ENCODE measurements at regions not wholly inside any gene's neighbourhood (a gene's known extent, or its start where the extent isn't known, plus 50 kb on each side); places are given as distances from the start of the nearest gene placed in this dataset.

DNA sequence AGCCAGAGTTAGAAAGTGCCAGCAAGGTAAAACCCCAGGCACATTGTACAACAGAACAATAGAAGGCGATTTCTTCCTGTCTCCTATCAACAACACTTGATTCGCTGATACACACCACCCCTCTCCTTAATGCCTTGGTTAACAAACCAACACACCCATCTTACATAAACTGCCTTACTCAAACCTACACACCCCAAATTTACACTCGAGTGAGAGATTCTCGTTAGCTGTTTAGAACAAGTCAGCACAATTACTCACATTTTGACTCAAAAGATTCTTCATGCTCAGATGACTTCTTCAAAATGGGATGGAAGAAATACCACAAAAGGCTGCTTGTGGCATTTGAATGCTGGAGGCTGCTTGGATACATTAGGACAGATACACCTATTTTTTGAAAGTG, 80.0 kb upstream of the FOXQ1 start:
- Histone ChIP-seq H3K9me3 (ENCODE audit: control insufficient read depth, insufficient read depth, low read depth, low read length) (no peaks in the 10 kb centered on the region), H3K4me3 (ENCODE audit: low read depth, low read length) (no peak overlapping the region), H3K4me1 (ENCODE audit: control insufficient read depth, insufficient read depth, low read length) (no peaks in the 10 kb centered on the region), H3K36me3 (ENCODE audit: control insufficient read depth in 2 of 2, insufficient read depth in 1 of 2, low read length in 2 of 2) (no peaks in the 10 kb centered on the region), H3K27ac (ENCODE audit: extremely low read depth, low read depth, low read length) (no peak overlapping the region)
- POLR2A ChIA-PET = no interaction called here
- TF ChIP-seq ZNF76 (tag by site-specific recombination; IDR thresholded peaks at IDR 0.05; ENCODE audit: borderline replicate concordance, low read depth) (no peak), ZNF555 (tag by site-specific recombination; conservative IDR thresholded peaks at IDR 0.05) (no peak), GLI4 (tag by site-specific recombination; IDR thresholded peaks at IDR 0.05) (no peak)
- TF ChIP-seq, protein P1, sequence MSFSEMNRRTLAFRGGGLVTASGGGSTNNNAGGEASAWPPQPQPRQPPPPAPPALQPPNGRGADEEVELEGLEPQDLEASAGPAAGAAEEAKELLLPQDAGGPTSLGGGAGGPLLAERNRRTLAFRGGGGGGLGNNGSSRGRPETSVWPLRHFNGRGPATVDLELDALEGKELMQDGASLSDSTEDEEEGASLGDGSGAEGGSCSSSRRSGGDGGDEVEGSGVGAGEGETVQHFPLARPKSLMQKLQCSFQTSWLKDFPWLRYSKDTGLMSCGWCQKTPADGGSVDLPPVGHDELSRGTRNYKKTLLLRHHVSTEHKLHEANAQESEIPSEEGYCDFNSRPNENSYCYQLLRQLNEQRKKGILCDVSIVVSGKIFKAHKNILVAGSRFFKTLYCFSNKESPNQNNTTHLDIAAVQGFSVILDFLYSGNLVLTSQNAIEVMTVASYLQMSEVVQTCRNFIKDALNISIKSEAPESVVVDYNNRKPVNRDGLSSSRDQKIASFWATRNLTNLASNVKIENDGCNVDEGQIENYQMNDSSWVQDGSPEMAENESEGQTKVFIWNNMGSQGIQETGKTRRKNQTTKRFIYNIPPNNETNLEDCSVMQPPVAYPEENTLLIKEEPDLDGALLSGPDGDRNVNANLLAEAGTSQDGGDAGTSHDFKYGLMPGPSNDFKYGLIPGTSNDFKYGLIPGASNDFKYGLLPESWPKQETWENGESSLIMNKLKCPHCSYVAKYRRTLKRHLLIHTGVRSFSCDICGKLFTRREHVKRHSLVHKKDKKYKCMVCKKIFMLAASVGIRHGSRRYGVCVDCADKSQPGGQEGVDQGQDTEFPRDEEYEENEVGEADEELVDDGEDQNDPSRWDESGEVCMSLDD (tag by site-specific recombination; IDR thresholded peaks at IDR 0.05) = no peak
- CTCF ChIA-PET = no interaction called here

DNA sequence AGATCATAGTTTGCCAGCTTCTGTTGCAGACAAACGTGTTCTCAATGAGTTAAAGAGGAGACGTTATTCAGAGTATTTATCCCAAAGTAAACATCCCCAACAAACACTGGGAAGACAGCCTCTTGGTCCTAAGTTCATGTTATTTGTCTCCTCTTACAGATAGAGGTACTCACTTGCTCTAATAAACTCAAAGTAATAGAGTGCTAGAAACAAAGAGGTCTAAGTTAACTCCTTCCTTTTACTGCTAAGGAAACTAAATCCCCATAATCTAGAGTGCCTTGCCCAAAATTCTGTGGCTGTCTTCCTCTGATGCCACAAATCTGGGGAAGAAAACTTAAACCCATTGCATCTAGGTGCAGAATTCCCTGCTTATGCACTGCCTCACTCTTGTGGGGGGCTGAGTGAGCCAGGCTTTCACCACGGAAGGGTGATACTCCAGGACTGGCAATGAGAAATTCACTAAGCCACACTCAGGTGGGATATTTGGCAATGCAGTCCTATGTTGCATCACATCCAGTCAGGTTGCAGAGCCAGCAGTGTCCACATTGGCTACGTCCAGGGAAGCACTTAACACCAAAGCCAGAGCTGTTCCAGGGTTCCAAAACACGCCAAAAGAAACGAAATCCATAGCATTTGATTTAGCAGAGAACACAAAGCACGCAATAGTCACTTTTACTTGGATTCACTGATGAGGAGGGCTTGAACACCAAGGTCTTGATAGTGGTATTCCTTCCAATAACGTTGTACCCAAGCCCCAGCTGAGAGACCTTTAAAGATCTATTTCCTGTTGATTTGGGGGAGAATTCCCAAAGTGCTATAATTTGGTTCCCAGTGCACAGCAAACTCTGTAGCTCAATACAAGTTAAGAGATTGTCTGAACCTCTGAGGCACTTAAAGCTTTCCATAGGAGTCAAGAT, 81.0 kb upstream of the FOXQ1 start:
- Histone ChIP-seq H3K36me3 (ENCODE audit: control insufficient read depth in 2 of 2, insufficient read depth in 1 of 2, low read length in 2 of 2) (no peaks in the 10 kb centered on the region), H3K4me3 (ENCODE audit: low read depth, low read length) (no peak overlapping the region), H3K27ac (ENCODE audit: extremely low read depth, low read depth, low read length) (no peak overlapping the region), H3K4me1 (ENCODE audit: control insufficient read depth, insufficient read depth, low read length) (no peaks in the 10 kb centered on the region), H3K9me3 (ENCODE audit: control insufficient read depth, insufficient read depth, low read depth, low read length) (no peaks in the 10 kb centered on the region)
- ChIA-PET POLR2A (no interaction called here), CTCF (no interaction called here)
- TF ChIP-seq, protein P2, sequence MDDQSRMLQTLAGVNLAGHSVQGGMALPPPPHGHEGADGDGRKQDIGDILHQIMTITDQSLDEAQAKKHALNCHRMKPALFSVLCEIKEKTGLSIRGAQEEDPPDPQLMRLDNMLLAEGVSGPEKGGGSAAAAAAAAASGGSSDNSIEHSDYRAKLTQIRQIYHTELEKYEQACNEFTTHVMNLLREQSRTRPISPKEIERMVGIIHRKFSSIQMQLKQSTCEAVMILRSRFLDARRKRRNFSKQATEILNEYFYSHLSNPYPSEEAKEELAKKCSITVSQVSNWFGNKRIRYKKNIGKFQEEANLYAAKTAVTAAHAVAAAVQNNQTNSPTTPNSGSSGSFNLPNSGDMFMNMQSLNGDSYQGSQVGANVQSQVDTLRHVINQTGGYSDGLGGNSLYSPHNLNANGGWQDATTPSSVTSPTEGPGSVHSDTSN (CRISPR knock-in tag; IDR thresholded peaks at IDR 0.05) = no peak
- TF ChIP-seq SETDB1 (IDR thresholded peaks at IDR 0.05; ENCODE audit: insufficient read length, low read length) (no peak), HOXD13 (CRISPR knock-in tag; IDR thresholded peaks at IDR 0.05; ENCODE audit: borderline replicate concordance) (peak; percentile 95), ZNF664 (tag by site-specific recombination; IDR thresholded peaks at IDR 0.05) (no peak)

DNA sequence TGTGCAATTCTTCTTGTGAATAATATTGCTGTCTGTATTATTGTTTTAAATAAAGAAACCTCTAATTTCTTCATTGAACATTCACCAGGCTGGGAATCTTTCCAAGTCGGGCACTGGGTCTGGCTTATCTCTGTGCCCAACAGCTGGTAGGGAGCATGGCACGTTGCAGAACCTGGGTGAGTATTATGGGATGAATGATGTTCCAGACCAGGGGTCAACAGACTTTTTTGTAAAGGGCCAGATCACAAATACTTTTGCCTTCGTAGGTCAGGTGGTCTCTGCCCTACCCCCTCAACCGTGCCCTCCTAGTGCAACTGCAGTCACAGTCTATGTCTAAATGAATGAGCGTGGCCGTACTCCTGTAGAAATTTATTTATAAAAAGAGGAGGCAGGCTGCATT, 81.6 kb upstream of the FOXQ1 start:
- Histone ChIP-seq H3K4me1 (ENCODE audit: control insufficient read depth, insufficient read depth, low read length) (no peaks in the 10 kb centered on the region), H3K36me3 (ENCODE audit: control insufficient read depth in 2 of 2, insufficient read depth in 1 of 2, low read length in 2 of 2) (no peaks in the 10 kb centered on the region), H3K27ac (ENCODE audit: extremely low read depth, low read depth, low read length) (no peak overlapping the region), H3K9me3 (ENCODE audit: control insufficient read depth, insufficient read depth, low read depth, low read length) (no peaks in the 10 kb centered on the region), H3K4me3 (ENCODE audit: low read depth, low read length) (no peak overlapping the region)
- no peak for TF ChIP-seq KLF1 (tag by site-specific recombination; IDR thresholded peaks at IDR 0.05)
- TF ChIP-seq KLF7 (tag by site-specific recombination; IDR thresholded peaks at IDR 0.05; ENCODE audit: borderline replicate concordance) = no peak
- no peak for TF ChIP-seq MYNN (tag by site-specific recombination; IDR thresholded peaks at IDR 0.05; ENCODE audit: borderline replicate concordance)
- ChIA-PET CTCF (no interaction called here), POLR2A (no interaction called here)

DNA sequence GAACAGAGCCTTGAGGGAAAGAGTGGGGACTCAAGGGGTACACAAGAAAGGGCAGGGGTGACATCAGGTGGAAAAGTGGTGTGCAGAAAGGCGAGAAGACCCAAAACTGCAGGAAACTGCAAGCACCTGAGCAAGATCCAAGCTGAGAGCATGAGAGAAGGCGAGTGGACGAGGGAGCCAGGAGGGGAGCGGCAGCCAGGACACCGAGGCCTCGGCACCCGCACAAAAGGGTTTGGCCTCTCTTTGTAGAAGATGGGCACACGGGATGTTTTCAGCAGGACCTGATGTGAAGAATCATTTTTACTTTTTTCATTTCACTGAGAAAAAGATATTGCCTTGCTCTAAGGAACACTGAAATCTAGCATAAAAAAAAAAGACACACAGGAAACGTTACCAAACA, 82.1 kb upstream of the FOXQ1 start:
- no peak overlapping the region for H3K4me3 ChIP-seq (ENCODE audit: low read depth, low read length)
- no peaks in the 10 kb centered on the region for H3K9me3 ChIP-seq (ENCODE audit: control insufficient read depth, insufficient read depth, low read depth, low read length)
- H3K36me3 ChIP-seq (ENCODE audit: control insufficient read depth in 2 of 2, insufficient read depth in 1 of 2, low read length in 2 of 2) = no peaks in the 10 kb centered on the region
- TF ChIP-seq ZSCAN16 (tag by site-specific recombination; IDR thresholded peaks at IDR 0.05) (no peak), GLI4 (tag by site-specific recombination; IDR thresholded peaks at IDR 0.05) (no peak), ZNF37A (tag by site-specific recombination; IDR thresholded peaks at IDR 0.05) (no peak), ZNF664 (tag by site-specific recombination; IDR thresholded peaks at IDR 0.05) (no peak), ZNF777 (tag by site-specific recombination; IDR thresholded peaks at IDR 0.05; ENCODE audit: borderline replicate concordance) (no peak), ZNF23 (tag by site-specific recombination; IDR thresholded peaks at IDR 0.05; ENCODE audit: borderline replicate concordance) (no peak)
- TF ChIP-seq, protein P3, sequence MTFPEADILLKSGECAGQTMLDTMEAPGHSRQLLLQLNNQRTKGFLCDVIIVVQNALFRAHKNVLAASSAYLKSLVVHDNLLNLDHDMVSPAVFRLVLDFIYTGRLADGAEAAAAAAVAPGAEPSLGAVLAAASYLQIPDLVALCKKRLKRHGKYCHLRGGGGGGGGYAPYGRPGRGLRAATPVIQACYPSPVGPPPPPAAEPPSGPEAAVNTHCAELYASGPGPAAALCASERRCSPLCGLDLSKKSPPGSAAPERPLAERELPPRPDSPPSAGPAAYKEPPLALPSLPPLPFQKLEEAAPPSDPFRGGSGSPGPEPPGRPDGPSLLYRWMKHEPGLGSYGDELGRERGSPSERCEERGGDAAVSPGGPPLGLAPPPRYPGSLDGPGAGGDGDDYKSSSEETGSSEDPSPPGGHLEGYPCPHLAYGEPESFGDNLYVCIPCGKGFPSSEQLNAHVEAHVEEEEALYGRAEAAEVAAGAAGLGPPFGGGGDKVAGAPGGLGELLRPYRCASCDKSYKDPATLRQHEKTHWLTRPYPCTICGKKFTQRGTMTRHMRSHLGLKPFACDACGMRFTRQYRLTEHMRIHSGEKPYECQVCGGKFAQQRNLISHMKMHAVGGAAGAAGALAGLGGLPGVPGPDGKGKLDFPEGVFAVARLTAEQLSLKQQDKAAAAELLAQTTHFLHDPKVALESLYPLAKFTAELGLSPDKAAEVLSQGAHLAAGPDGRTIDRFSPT (tag by site-specific recombination; IDR thresholded peaks at IDR 0.05) = no peak
- TF ChIP-seq, protein P4, sequence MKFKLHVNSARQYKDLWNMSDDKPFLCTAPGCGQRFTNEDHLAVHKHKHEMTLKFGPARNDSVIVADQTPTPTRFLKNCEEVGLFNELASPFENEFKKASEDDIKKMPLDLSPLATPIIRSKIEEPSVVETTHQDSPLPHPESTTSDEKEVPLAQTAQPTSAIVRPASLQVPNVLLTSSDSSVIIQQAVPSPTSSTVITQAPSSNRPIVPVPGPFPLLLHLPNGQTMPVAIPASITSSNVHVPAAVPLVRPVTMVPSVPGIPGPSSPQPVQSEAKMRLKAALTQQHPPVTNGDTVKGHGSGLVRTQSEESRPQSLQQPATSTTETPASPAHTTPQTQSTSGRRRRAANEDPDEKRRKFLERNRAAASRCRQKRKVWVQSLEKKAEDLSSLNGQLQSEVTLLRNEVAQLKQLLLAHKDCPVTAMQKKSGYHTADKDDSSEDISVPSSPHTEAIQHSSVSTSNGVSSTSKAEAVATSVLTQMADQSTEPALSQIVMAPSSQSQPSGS (tag by site-specific recombination; IDR thresholded peaks at IDR 0.05; ENCODE audit: low read depth) = no peak
- H3K4me1 ChIP-seq (ENCODE audit: control insufficient read depth, insufficient read depth, low read length) = no peaks in the 10 kb centered on the region
- POLR2A ChIA-PET = no interaction called here
- CTCF ChIA-PET = no interaction called here
- H3K27ac ChIP-seq (ENCODE audit: extremely low read depth, low read depth, low read length) = no peak overlapping the region
